IPS-18a (cell line): ENCODE measurements at regions not wholly inside any gene's neighbourhood (a gene's known extent, or its start where the extent isn't known, plus 50 kb on each side); places are given as distances from the start of the nearest gene placed in this dataset.

Experiments
- H3K27ac ChIP-seq: one replicate; pipeline ENCODE4 v1.5.1; 2013; ENCODE audit warnings: low read length
- H3K27me3 ChIP-seq: one replicate; pipeline ENCODE4 v1.6.1; 2013; ENCODE audit warnings: mild to moderate bottlenecking, low read length; ENCODE audit not compliant: control insufficient read depth, insufficient read depth
- H3K36me3 ChIP-seq: one replicate; pipeline ENCODE4 v1.6.1; 2013; ENCODE audit warnings: low read depth, low read length; ENCODE audit not compliant: control insufficient read depth
- H3K4me1 ChIP-seq: one replicate; pipeline ENCODE4 v1.6.1; 2013; ENCODE audit warnings: low read depth, low read length; ENCODE audit not compliant: control insufficient read depth
- H3K4me3 ChIP-seq: one replicate; pipeline ENCODE4 v1.5.1; 2013; ENCODE audit warnings: low read length
- H3K9ac ChIP-seq: one replicate; pipeline ENCODE4 v1.6.1; 2013; ENCODE audit warnings: mild to moderate bottlenecking, low read length, moderate library complexity
- H3K9me3 ChIP-seq: one replicate; pipeline ENCODE4 v1.6.1; 2013; ENCODE audit warnings: low read depth, low read length; ENCODE audit not compliant: control insufficient read depth

- Histone ChIP-seq H3K4me3 (no peak overlapping the region), H3K27ac (no peak overlapping the region), H3K9ac (no peak overlapping the region)
Observed at GRCh38 chr5:89857790-89858189, 551.8 kb downstream of the CETN3 start.

DNA sequence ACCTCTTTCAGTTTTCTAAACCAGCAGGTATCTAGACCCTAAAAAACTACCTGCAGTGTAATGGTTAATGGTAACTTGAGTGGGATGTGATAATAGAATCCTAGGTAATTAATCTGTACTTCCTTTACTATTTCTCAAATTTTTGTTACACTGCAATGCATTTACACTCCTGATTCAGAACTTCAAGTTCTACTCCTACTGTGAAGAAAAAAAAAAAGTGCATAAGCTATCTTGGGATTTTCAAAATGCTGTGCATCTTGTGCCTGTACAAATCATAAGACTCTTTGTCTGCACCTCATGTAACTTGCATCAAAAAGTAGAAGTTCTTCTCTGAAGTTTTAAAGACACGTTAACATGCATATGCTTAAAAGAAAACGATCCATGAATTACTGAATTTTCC lies 554.1 kb downstream of the CETN3 start:
- no peaks in the 10 kb centered on the region for H3K27me3 ChIP-seq
- no peak overlapping the region for H3K9ac ChIP-seq
- no peaks in the 10 kb centered on the region for H3K36me3 ChIP-seq
- H3K27ac ChIP-seq, result no peak overlapping the region
- H3K4me1 ChIP-seq, result peaks cover 5% of the 10 kb centered on the region
- no peak overlapping the region for H3K4me3 ChIP-seq
- H3K9me3 ChIP-seq, result no peaks in the 10 kb centered on the region

More at GRCh38 chr5:89857790-89858189, 551.8 kb downstream of the CETN3 start:
- no peaks in the 10 kb centered on the region for H3K27me3 ChIP-seq
- no peaks in the 10 kb centered on the region for H3K36me3 ChIP-seq
- H3K9me3 ChIP-seq, result no peaks in the 10 kb centered on the region
- H3K4me1 ChIP-seq, result peaks cover 4% of the 10 kb centered on the region

DNA sequence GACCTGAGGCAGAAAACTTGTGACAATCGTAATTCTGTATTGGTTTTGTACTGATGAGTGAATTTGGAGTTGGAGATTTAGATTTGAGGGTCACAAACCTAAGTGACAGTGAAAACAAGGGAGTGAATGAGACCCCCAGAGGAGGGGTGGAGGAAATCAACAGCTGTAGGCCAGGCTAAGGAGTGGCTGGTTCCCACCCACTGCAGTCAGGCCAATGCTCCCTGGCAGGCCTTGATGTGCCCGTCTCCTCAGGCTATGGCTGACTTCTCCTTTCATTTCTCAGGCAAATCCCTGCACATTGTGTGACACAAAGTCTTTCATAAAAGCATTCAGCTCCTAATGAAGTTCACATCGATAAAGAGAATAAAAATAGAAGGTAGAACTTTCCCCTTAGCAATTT lies 557.6 kb downstream of the CETN3 start:
- no peak overlapping the region for H3K27ac ChIP-seq
- no peaks in the 10 kb centered on the region for H3K36me3 ChIP-seq
- no peaks in the 10 kb centered on the region for H3K9me3 ChIP-seq
- no peak overlapping the region for H3K9ac ChIP-seq
- H3K27me3 ChIP-seq, result no peaks in the 10 kb centered on the region
- no peak overlapping the region for H3K4me3 ChIP-seq
- H3K4me1 ChIP-seq, result peaks cover 11% of the 10 kb centered on the region

DNA sequence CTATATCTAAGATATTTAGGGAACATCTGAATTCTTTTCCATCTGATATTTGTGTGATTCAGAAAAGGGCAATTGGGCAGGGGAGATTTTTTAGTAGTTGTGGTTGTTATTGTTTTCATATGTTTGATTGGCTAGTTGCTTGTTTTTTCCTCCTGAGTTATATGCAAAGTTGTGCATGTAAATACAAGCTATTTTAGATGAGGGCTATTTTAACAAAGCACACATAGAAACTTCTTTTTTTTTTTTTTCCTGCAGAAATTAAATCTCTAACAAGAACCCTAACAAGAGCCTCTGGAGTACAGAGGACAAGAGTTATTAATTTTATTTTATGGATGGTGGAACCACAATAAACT lies 559.1 kb downstream of the CETN3 start:
- no peak overlapping the region for H3K27ac ChIP-seq
- H3K9ac ChIP-seq, result no peak overlapping the region
- H3K27me3 ChIP-seq, result no peaks in the 10 kb centered on the region
- no peaks in the 10 kb centered on the region for H3K9me3 ChIP-seq
- no peak overlapping the region for H3K4me3 ChIP-seq
- H3K4me1 ChIP-seq, result peaks cover 22% of the 10 kb centered on the region
- no peaks in the 10 kb centered on the region for H3K36me3 ChIP-seq

- H3K27me3 ChIP-seq, result no peaks in the 10 kb centered on the region
- no peak overlapping the region for H3K4me3 ChIP-seq
- H3K27ac ChIP-seq, result no peak overlapping the region
- H3K4me1 ChIP-seq, result peaks cover 27% of the 10 kb centered on the region
- no peak overlapping the region for H3K9ac ChIP-seq
- no peaks in the 10 kb centered on the region for H3K9me3 ChIP-seq
- H3K36me3 ChIP-seq, result no peaks in the 10 kb centered on the region
Observed at GRCh38 chr5:89849830-89850512, 559.6 kb downstream of the CETN3 start.

DNA sequence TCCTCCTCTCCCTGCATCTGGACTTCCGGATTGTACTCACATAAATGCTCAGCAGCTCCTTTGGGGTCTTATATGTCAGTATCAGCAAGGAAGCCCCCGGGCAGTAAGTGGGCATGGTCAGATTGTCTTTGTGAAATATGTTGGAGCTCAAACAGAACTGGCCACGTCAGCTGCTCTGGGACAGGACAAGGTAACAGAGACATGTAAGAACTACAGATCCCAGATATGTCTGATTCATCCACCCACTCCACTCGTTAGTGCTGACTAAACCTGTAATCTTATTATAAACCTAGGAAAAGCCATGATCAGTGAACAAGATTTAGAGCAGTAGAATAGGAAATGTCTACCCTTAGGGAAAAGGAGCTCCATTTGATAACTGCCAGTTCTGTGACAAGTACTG lies 561.8 kb downstream of the CETN3 start:
- peaks cover 33% of the 10 kb centered on the region for H3K4me1 ChIP-seq
- H3K9ac ChIP-seq, result no peak overlapping the region
- H3K4me3 ChIP-seq, result no peak overlapping the region
- no peaks in the 10 kb centered on the region for H3K27me3 ChIP-seq
- no peaks in the 10 kb centered on the region for H3K9me3 ChIP-seq
- no peak overlapping the region for H3K27ac ChIP-seq
- H3K36me3 ChIP-seq, result no peaks in the 10 kb centered on the region

- Histone ChIP-seq H3K36me3 (no peaks in the 10 kb centered on the region), H3K4me3 (no peak overlapping the region), H3K27me3 (no peaks in the 10 kb centered on the region), H3K9ac (no peak overlapping the region), H3K4me1 (peaks cover 25% of the 10 kb centered on the region), H3K27ac (no peak overlapping the region), H3K9me3 (no peaks in the 10 kb centered on the region)
Observed at GRCh38 chr5:89844548-89844947, 565.0 kb downstream of the CETN3 start.

- H3K4me3 ChIP-seq, result no peak overlapping the region
- H3K27me3 ChIP-seq, result no peaks in the 10 kb centered on the region
- H3K27ac ChIP-seq, result no peak overlapping the region
- peaks cover 25% of the 10 kb centered on the region for H3K4me1 ChIP-seq
- H3K9me3 ChIP-seq, result no peaks in the 10 kb centered on the region
- H3K36me3 ChIP-seq, result no peaks in the 10 kb centered on the region
- no peak overlapping the region for H3K9ac ChIP-seq
Observed at GRCh38 chr5:89842531-89842930, 567.0 kb downstream of the CETN3 start.

DNA sequence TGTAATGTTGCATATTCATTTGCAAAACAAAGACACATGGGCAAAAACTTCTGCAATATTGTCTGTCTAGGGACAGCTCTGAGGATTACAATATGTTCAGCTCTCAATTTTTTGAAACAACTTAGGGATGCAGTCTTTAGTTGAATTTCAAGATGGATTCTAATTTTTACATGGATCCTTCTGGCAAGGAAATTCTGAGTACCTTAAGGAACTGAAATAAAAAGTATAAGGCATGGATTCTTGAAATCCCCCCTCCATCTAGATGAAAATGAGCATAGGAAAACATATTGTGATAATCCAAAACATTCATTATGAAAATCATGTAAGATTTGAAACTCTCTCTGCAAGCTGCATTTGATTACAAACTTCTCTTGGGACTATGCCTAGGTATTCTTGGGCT lies 568.6 kb downstream of the CETN3 start:
- H3K4me1 ChIP-seq, result peaks cover 18% of the 10 kb centered on the region
- H3K27me3 ChIP-seq, result no peaks in the 10 kb centered on the region
- no peak overlapping the region for H3K9ac ChIP-seq
- H3K36me3 ChIP-seq, result no peaks in the 10 kb centered on the region
- no peak overlapping the region for H3K27ac ChIP-seq
- H3K9me3 ChIP-seq, result no peaks in the 10 kb centered on the region
- no peak overlapping the region for H3K4me3 ChIP-seq

- Histone ChIP-seq H3K9me3 (no peaks in the 10 kb centered on the region), H3K36me3 (no peaks in the 10 kb centered on the region), H3K4me3 (no peak overlapping the region), H3K9ac (no peak overlapping the region), H3K4me1 (no peaks in the 10 kb centered on the region), H3K27me3 (no peaks in the 10 kb centered on the region), H3K27ac (no peak overlapping the region)
Observed at GRCh38 chr5:89830691-89831090, 578.9 kb downstream of the CETN3 start.

- Histone ChIP-seq H3K27me3 (no peaks in the 10 kb centered on the region), H3K9ac (no peak overlapping the region), H3K4me3 (no peak overlapping the region), H3K4me1 (no peaks in the 10 kb centered on the region), H3K36me3 (no peaks in the 10 kb centered on the region), H3K27ac (no peak overlapping the region), H3K9me3 (no peaks in the 10 kb centered on the region)
Observed at GRCh38 chr5:89827960-89828359, 581.6 kb downstream of the CETN3 start.

- no peaks in the 10 kb centered on the region for H3K27me3 ChIP-seq
- H3K4me3 ChIP-seq, result no peak overlapping the region
- H3K4me1 ChIP-seq, result no peaks in the 10 kb centered on the region
- no peak overlapping the region for H3K27ac ChIP-seq
- H3K36me3 ChIP-seq, result no peaks in the 10 kb centered on the region
- H3K9ac ChIP-seq, result no peak overlapping the region
- no peaks in the 10 kb centered on the region for H3K9me3 ChIP-seq
Observed at GRCh38 chr5:89827359-89827758, 582.2 kb downstream of the CETN3 start.
